HG02943 (cell line): ENCODE measurements at regions not wholly inside any gene's neighbourhood (a gene's known extent, or its start where the extent isn't known, plus 50 kb on each side); places are given as distances from the start of the nearest gene placed in this dataset.

Experiments used
- ATAC-seq: cut with Tn5 transposase; IDR thresholded peaks from one replicate; pipeline ENCODE4 v1.9.1; 2021; ENCODE audit warnings: mild to moderate bottlenecking, low read depth, moderate library complexity; ENCODE audit not compliant: unreplicated experiment

DNA sequence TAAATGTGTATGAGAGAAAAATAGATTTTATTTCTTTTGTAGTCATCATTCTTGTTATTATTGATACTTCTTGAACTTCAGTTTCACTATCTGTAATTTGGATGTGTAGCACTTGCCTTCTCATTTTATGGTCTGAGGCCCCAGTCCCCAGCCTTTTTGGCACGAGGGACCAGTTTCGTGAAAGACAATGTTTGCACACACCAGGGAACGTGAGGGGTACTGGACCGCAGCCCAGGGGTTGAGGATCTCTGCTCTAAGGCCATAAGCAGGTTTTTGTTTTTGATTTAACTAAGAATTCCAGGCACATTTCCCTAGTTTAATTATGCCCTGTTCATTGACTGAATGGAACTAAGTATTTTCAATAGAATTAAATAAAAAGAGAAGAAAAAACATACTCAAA lies 261.5 kb downstream of the BMP2 start:
- ATAC-seq: no peak

DNA sequence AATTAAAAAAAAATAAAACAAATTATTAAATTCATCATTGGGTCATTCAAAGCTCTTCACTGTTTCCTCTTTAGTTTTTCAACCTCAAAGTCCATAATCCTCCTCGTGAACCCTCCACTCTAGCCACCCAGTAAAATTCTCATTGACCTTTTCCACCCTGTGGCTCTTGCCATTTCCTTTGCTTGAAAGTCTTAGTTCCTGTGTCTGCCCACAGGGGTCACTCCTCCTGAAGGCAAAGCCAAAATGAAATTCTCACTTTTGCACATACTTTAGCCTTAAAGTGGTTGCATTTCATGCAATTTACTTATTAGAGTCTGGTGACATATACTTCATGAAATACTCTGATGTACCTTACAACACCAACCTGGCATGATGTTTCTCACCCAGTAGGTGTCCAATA lies 263.7 kb downstream of the BMP2 start:
- no peak for ATAC-seq

DNA sequence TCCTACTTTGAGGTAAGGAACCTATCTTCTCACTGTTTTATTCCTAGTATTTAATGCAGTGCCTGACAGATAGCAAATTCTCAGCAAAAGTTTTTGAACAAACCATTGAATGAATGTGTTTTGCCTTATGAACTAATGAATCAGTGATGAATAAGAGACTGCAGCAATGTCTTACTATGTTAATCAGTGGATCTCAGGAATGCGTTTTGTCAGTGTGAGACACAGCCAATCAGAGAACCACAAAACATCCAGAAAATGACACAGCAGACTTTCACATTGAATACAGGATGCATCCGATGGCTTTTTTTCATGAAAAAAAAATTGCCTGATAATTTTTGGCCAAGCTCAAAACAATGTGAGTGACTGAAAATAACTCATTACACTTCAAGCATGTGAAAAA lies 270.5 kb downstream of the BMP2 start:
- no peak for ATAC-seq

DNA sequence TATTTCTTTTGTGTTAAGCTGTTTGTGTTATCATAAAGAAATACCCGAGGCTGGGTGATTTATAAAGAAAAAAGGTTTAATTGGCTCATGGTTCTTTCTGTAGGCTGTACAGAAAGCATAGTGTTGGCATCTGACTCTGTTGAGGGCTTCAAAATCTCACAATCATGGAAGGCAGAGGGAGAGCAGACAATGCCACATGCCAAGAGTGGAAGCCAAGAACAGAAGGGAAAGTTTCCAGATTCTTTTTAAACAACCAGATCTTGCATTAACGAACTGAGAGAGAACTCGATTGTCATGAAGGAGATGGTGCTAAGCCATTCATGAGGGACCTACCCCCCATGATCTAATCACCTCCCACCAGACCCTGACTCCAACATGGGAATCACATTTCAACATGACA lies 290.1 kb downstream of the BMP2 start:
- no peak for ATAC-seq

DNA sequence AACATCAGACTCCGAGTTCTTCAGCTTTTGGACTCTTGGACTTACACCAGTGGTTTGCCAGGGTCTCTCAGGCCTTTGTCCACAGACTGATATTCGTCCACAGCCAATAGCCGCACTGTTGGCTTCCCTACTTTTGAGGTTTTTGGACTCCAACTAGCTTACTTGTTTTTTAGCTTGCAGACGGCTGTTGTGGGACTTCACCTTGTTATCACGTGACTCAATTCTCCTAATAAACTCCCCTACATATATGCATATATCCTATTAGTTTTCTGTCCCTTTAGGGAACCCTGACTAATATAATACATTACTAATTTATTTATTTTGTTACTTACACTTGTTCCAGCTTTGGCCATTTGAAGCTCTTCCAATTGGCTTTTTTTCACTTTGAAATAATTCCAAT lies 311.3 kb downstream of the BMP2 start:
- no peak for ATAC-seq

DNA sequence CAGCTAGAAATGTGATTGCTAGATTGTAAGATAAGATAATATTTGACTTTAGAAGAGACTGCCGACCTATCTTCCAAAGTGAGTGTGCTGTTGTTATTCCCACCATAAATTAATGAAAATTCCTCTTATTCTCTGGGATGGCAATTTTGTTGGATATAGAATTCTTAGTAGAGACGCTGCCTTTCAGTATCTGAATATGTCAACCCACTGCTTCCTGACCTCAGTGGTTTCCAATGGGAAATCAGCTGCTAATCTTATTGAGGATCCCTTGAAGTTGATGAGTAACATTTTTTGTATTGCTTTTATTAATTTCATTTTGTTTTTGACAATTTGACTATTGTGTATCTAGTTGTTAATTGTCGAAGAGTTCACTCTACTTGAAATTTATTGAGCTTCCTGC lies 313.0 kb downstream of the BMP2 start:
- no peak for ATAC-seq

DNA sequence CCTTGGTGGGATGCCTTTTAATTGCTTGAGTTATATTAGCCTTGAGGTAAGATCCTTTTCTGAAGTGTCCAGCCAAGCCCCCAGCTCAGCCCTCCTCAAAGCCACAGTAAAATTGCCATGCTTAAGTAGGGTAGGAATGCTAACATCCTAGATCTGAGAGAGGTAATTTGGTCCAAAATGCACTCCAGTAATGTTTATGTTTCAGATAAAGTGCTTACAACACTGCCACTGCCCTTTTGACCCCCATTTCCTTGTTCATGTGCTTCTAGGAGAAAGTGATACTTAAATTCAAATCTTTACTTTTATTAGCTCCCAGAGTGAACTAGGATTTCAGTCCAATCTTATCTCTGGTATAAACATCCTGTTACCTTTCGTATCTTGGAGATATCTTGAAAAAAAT lies 318.0 kb downstream of the BMP2 start:
- ATAC-seq: no peak

DNA sequence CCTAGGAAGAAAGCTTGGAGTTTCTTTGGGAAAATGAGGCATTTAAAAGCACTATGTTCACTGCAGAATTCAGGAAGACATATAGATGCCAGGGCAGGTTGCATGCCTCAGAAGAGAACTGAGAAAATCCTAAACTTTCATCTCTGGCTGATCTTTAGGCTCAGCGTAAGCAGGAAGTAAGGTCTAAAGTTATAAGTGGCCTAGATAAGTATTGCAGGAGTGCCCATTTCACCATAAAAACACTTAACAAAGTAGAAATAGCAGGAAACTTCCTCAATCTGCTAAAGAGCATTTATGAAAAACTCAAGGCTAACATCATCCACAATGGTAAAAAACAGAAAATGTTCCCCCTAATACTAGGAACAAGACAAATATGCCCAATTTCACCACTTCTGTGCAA lies 320.3 kb downstream of the BMP2 start:
- ATAC-seq: no peak

DNA sequence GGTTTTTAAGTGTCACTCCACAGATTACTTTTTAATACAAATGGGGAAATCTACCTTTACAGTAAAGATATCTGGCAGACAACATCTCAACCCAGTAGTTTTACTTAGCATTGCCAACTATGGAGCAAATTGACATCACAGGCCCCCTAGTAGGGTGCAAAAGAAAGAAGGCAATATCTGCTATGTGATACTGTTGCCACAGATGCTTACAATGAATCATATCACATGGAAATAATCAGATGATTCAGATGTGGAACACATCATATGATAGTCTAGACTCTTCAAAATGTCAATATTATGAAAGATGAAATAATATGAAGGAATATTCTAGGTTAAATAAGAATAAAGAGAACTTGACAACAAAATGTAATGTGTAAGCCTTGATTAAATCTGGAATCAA lies 322.5 kb downstream of the BMP2 start:
- no peak for ATAC-seq

DNA sequence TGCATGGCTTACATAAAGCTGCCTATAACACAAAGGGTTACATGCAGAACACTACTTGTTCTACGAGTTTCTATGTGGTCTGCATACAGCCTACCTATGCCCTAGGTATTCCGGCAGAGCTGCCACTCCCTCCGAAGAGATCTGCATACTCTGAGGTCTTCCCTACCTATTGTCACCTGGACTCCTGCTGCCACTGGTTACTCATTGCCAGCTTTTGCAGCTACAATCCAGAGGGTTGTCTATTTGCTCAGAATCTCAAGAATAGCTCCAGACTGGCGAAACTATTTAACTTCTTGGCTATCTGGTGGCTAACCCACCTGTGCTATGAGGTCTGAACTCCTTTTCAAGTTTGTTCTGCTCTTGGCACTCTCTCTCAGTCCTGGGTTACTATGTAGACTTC lies 323.3 kb downstream of the BMP2 start:
- no peak for ATAC-seq

DNA sequence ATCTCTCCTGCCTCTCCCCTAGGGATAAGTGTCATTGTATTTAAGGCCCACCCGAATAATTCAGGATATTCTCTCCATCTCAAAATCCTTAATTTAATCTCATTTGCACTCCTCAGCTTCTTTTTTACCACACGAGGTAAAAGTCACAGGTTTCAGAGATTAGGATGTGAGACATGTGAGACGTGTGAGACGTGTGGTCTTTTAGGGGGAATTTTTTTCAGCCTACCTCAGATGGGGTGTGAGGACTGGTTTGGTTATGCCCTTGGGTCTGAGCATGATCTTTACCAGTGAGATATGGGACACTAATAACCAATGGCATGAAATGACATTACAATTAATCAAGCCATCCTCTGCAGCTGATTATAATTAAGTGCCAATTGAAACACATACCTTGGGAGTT lies 324.2 kb downstream of the BMP2 start:
- ATAC-seq: no peak

DNA sequence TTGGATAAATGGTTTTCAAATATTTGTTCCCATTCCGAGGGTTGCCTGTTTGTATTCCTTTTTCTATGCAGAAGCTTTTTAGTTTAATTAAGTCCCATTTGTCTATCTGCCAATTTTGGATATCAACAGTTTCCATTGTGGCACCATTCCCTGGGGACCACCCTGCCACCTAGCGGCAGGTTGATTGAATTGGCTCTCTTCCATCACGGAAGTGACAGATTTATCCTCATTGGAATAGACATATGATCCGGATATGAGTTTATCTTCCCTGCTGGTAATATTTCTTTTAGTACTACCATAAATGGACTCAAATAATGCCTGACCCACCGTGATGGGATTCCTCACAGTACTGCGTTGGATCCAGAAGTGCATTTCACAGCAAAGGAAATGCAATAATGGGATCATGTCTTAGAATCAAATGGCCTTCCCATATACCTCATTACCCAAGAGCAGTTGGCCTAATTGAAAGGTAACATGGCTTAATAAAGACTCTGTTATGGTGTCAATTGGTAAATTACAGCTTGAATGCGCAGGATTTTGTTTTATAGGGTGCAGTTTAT lies 327.0 kb downstream of the BMP2 start:
- no peak for ATAC-seq

DNA sequence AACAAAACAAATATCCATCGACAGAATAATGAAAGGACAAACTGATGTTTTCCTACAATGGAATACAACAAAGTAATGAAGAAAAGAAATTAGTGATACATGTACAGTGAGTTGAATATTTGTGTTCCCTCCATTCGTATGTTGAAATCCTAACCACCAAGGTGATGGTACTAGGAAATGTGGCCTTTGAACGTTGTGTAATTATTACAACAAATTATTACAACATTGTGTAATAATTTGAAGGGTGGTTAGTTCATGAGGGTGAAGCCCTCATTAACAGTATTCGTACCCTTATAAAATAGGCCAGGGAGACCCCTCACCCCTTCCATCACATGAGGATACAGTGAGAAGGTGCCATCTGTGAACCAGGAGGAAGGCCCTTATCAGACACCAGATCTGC lies 339.4 kb downstream of the BMP2 start:
- ATAC-seq: no peak

DNA sequence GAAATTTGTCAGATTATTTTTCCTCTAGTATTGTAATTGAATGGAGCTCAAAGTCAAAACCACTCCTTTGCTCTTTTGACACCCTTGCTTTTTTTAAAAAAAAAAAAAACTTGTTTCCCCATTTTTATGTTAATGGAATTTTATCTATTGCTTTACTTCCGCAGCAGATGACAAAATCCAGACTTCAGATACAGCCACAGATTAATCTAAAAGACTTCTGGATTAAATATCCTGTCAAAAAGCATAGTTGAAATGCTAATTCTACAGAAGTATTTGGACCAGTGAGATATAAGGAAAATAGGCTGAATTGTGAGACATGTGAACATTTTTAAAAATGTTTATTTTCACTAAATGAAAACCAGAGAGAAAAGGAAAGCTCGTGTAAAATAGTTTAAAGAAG lies 341.4 kb downstream of the BMP2 start:
- no peak for ATAC-seq

DNA sequence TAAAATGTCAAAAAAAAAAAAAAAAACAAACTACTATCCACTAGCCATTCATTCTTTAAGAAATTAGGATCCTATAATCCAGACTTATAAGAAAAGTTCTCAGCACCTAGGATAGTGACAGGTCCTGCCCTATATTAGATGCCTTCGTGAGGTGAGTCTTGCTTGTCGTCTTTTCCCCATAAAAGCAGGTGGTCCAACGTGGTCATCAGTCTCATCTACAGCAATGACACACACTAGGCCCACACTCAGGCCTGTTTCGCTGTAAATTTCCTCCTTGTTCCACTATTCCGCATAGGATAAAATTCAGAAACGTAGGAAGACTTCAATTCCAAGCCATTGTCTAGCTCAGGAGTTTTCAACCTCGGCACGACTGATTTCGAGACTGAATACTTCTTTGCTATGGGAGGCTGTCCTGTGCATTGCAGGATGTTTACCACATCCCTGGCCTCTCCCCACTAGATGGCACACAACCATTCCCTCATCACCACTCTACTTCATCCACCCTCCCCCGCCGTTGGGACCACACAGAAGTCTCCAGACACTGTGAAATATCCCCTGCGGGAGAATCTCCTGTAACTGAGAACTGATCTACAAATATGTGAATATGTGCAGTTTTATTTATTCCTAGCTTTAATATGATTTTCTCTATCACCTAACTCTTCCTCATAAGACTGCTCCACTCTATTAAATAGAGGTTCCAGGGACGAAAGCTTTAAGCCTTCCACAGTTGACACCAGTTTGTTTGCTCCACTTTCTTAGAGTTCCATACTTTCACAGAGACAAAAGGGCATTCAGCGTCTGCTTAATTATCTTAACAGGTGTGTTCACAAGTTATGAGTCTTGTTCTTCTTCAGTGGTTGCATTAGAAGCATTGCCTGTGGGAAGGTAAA lies 346.3 kb downstream of the BMP2 start:
- ATAC-seq: peak; percentile 90

DNA sequence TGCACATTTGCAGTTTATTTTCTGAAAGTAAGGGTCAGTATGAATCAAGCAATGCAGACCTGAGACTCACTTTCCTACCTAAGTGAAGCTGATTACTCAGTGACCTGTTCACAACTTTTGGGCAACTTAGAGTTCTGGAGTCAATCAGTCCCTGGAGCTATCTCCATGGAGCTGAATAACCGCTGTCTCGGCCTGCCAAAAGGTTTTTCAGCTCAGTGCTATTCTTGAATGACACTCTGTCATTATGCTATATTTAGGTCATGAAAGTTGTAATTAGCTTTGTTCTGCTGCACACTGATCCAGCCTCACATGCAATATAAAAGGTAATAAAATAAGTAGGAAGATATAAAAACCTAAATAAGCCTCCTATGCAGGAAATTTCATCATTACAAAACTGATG lies 356.0 kb downstream of the BMP2 start:
- ATAC-seq: no peak

DNA sequence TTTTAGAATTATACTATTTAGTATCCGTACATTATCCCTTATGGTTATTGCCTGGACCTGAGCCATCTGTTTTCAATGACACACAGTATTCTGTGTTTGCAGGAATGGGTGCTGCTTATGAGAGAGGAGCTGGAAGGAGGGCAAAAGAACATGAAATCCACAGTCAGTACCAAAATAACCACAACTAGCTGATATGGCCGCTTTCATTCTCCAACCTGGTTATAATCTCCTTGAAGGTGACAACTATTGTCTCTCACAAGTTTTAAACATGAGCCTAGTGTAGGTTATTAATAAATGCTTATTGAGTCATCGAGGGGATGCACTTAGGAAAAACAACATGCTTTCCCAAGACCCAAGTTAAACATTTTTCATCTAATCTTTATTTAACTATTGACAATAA lies 356.6 kb downstream of the BMP2 start:
- ATAC-seq: no peak

DNA sequence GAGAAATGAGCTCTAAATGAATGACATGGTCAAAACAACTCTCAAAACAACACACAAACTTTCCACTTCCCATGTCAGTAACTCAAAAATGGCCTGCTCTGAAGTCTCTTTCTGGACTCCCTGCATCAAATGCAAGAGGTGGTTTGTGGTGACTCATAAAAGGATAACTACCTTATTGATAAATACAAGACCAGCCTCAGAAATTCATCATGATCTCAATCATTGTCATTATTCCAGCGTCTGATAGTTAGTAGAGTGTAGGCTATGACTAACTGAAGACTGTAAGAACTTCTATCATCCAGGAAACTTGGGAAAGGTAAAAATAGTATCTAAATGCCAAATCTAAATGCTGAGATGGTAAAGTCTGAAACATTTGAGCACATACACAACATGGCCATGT lies 369.4 kb downstream of the BMP2 start:
- no peak for ATAC-seq

DNA sequence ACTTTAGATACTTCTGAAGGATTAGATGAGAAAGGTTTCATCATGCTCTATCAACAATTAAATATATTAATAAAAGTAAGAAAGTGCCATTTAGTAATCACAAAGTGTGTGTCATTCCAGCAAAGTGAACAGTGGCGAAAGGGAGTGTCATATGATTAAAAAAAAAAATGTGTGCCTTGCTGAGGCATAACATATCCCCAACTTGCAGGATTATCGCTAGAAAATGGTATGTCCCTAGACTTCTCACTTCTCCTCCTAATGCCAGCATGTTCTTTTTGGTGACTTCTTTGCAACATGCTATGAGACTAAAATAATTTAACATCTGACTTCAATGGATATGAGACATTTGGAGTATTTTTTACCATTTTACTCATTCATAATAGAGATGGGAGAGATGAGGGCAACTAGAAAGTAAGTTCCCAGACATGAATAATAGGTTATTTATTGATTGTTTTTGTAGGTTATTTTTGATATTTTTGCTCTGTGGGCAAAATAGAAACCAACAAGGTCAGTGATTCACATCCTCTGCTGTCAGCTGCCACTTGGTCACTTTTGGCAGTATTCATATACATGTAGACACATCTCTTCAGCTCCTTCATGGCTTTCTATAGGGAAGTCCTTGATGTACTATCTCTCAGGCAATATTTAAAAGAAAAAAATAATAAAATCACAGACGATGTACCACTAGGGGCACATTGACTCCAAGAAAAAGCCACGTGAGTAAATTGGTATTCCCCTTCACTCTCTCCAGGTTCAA lies 370.1 kb downstream of the BMP2 start:
- ATAC-seq: peak; percentile 88

DNA sequence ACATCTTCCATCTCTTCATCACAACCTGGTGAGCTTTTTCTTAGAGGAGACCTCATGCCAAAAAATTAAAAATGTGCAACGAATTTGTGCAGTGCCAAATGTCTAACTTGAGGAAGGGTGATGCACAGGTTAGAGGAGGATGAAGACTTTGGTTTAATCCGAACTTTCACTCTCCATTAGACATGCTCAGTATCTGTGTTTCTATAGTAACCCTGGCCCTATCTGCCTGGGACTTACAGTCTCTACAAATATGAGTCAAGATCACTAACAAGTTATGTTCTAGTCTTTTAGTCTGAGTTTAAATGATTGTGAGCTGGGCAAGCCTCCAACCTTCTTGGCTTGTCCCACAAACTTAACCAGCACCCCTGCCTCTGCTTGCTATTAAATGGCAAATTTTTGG lies 377.0 kb downstream of the BMP2 start:
- ATAC-seq: no peak

DNA sequence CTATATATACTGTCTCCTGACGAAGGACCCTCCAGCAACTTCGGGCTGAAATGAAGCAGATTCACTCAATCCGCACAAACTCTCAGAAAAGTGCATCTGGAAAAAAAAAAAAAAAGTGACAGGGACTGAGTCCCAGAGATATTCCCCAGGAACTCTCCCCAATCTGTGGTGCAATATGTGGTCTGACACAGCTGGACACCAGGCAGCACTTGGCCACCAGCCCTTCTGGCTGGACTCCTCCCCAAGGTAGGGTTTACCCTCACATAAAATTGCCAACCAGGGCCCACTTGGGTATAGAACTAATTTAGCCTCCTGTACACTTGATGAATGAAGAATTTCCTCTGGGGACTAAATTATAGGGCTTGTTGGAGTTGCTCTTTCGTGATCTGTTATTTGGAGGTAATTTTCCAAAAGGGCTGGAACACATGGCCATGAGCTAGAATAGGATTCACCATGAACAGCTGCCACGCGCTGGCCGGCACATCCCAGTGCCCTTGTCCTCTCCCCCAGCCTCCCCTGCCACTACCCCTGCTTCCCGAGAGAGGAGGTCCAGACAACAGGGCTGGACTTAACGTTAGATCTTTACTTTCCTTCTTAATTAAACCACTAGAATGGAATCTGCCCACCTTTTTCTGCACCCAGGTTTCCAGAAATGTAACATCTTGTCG lies 379.2 kb downstream of the BMP2 start:
- no peak for ATAC-seq
